ENCODE measurements at regions not wholly inside any gene's neighbourhood (a gene's known extent, or its start where the extent isn't known, plus 50 kb on each side); places are given as distances from the start of the nearest gene placed in this dataset.

DNA sequence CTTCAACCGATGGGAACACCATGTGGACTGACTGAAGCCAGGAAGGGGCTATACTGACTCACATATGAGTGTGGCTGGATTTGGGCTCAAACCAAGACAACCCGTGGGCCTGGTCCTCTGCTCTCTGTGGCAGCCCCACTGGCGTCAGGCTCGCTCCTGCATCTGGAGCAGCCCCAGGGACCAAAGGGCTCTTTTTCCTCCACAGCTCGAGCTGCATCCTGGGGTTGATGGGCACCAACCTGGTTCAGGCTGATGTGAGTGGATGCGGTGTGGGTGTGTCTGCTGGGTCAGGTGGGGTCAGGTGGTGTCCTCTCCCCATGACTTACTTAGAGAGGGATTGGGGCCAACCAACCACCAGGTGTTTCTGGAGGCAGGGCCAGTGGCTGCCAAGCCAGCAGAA, 303.0 kb upstream of the AJAP1 start:
- no peaks in the 10 kb centered on the region for H3K27me3 ChIP-seq (replicated peaks; ENCODE audit: control insufficient read depth, insufficient read depth, low read length)

DNA sequence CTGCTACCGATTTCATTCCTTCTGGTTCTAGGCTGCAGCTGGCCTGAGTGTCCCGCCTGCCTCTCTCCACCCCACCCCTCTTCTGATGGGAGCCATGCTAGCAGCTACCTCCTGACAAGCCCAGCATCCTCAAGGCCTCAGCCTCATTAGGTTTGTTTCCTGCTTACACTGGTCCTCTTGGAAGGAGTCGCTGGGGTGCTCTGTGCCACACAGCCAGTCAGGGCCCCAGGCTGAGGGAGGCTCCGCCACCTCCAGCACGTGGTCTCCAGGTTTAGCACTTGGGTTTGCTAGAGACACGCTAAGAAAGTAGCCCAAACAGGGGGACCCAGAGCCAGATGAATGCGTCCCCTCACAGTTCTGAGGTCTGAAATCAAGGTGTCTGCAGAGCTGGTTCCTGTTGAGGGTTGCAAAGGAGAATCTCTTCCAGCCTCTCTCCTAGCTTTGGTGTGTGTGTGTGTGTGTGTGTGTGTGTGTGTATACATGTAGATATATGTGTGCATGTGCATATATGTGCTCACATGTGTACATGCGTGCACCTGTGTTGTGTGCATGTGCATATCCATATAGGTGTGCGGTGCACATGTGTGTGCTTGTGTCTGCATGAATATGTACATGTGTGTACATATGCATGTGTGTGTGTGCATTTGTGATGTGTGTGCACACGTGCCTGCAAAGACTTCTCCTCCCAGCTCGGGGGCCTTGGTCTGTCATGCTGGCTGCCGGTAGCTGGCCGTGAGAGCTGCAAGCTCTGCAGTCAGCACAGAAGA, 301.1 kb upstream of the AJAP1 start:
- TF ChIP-seq, protein P1, sequence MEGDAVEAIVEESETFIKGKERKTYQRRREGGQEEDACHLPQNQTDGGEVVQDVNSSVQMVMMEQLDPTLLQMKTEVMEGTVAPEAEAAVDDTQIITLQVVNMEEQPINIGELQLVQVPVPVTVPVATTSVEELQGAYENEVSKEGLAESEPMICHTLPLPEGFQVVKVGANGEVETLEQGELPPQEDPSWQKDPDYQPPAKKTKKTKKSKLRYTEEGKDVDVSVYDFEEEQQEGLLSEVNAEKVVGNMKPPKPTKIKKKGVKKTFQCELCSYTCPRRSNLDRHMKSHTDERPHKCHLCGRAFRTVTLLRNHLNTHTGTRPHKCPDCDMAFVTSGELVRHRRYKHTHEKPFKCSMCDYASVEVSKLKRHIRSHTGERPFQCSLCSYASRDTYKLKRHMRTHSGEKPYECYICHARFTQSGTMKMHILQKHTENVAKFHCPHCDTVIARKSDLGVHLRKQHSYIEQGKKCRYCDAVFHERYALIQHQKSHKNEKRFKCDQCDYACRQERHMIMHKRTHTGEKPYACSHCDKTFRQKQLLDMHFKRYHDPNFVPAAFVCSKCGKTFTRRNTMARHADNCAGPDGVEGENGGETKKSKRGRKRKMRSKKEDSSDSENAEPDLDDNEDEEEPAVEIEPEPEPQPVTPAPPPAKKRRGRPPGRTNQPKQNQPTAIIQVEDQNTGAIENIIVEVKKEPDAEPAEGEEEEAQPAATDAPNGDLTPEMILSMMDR (IDR thresholded peaks at IDR 0.05; ENCODE audit: insufficient read depth, low read length, poor library complexity, severe bottlenecking) = no peak
- DNase-seq (ENCODE audit: extremely low read depth, insufficient read length) = no peak
- Histone ChIP-seq H3K36me3 (ENCODE audit: control insufficient read depth, insufficient read depth, low read length) (no peaks in the 10 kb centered on the region), H3K27me3 (replicated peaks; ENCODE audit: control insufficient read depth, insufficient read depth, low read length) (no peaks in the 10 kb centered on the region), H3K4me3 (replicated peaks; ENCODE audit: low read depth, low read length) (no peak overlapping the region)

More for the DNA sequence above, 303.0 kb upstream of the AJAP1 start:
- DNase-seq (ENCODE audit: extremely low read depth, insufficient read length) = no peak
- H3K36me3 ChIP-seq (ENCODE audit: control insufficient read depth, insufficient read depth, low read length) = no peaks in the 10 kb centered on the region
- no peak overlapping the region for H3K4me3 ChIP-seq (replicated peaks; ENCODE audit: low read depth, low read length)
- TF ChIP-seq, protein P1 (IDR thresholded peaks at IDR 0.05; ENCODE audit: insufficient read depth, low read length, poor library complexity, severe bottlenecking) = no peak

DNA sequence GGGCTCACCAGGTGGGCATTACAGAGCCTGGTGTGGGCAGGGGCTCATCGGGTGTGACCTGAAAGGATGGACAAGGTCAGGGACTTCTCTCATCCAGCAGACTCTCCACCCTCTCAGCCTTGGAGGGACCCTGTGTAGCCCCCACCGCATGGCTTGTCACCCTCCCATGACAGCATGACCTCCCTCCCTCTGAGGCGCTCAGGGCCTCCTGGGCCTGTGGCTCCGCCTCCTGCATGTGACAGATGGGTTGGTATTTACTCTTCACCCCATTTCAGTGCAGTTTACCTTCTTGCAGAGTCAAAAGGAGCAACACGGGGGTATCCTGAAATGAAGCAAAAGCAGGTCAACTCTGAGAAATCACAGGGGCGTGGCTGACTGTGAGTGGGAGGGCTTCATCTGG, 298.6 kb upstream of the AJAP1 start:
- no peak overlapping the region for H3K4me3 ChIP-seq (replicated peaks; ENCODE audit: low read depth, low read length)
- no peak for DNase-seq (ENCODE audit: extremely low read depth, insufficient read length)
- no peaks in the 10 kb centered on the region for H3K36me3 ChIP-seq (ENCODE audit: control insufficient read depth, insufficient read depth, low read length)
- H3K27me3 ChIP-seq (replicated peaks; ENCODE audit: control insufficient read depth, insufficient read depth, low read length) = no peaks in the 10 kb centered on the region
- TF ChIP-seq, protein P1 (IDR thresholded peaks at IDR 0.05; ENCODE audit: insufficient read depth, low read length, poor library complexity, severe bottlenecking) = no peak

DNA sequence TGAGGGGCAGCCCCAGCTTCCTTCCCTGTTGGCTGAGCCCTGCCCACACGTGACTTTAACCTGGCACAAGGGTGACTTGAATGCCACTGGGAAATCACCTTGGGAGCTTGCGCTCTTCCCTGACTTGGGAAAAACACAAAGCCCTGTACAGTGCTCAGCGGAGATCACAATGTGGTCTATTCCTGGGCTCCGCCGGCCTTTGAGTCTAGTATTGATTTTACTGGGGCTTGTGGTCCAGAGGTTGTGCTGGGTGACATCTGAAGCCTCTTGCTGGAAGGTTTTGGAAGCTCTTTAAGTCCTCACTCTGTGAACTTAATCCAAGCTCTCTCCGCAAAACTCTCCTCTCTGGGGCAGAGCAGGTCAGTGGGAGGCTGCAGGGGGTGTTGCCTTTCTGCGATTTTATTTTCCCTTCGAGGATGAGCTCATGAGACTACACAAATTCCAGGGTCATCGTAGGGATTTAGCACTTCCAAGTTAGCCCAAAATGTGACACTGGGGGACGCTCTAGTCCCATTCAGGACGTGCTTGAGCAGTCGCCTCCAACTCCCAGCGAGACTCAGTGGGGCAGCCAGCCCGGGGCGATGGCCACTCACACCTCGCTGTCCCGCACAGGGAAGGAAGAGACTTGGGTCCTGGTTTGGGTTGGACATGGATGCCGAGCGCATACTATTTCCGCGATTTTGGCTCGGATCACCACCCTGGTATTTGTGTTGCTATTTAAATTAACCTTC, 291.9 kb upstream of the AJAP1 start:
- TF ChIP-seq, protein P1 (IDR thresholded peaks at IDR 0.05; ENCODE audit: insufficient read depth, low read length, poor library complexity, severe bottlenecking) = no peak
- no peak overlapping the region for H3K4me3 ChIP-seq (replicated peaks; ENCODE audit: low read depth, low read length)
- H3K27me3 ChIP-seq (replicated peaks; ENCODE audit: control insufficient read depth, insufficient read depth, low read length) = no peaks in the 10 kb centered on the region
- no peak for DNase-seq (ENCODE audit: extremely low read depth, insufficient read length)
- no peaks in the 10 kb centered on the region for H3K36me3 ChIP-seq (ENCODE audit: control insufficient read depth, insufficient read depth, low read length)

DNA sequence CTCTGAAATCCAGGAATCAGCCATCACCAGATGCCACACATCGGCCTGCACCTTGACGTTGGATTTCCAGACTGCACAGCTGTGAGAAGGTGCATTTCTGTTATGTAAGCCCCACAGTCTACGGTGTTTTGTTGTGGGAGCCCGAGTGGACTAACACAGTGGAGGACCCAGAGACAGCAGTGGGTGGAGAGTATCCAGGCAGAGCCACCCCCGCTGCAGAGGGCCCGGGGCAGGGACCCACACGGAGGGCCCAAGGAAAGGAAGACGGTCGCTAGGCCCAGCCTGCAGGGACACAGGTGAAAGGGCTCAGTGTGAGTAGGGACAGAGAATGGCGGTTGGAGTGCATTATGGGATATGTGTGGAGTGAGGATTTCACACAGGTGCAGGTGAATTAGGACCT, 288.3 kb upstream of the AJAP1 start:
- no peak for DNase-seq (ENCODE audit: extremely low read depth, insufficient read length)
- TF ChIP-seq, protein P1 (IDR thresholded peaks at IDR 0.05; ENCODE audit: insufficient read depth, low read length, poor library complexity, severe bottlenecking) = no peak
- no peaks in the 10 kb centered on the region for H3K27me3 ChIP-seq (replicated peaks; ENCODE audit: control insufficient read depth, insufficient read depth, low read length)
- H3K36me3 ChIP-seq (ENCODE audit: control insufficient read depth, insufficient read depth, low read length) = no peaks in the 10 kb centered on the region
- H3K4me3 ChIP-seq (replicated peaks; ENCODE audit: low read depth, low read length) = no peak overlapping the region

Data from GM06990 (cell line).